K562 (cell line): ENCODE measurements at regions not wholly inside any gene's neighbourhood (a gene's known extent, or its start where the extent isn't known, plus 50 kb on each side); places are given as distances from the start of the nearest gene placed in this dataset.

Source experiments
- BRCA1 ChIP-seq, 2 experiments: fragments of 450-650 bp in 1 of 2; sonication (generic) in 1 of 2; formaldehyde crosslinking in 1 of 2; IDR thresholded peaks; 2 replicates each; pipeline versions ENCODE4 v1.5.0 to v1.6.1; 2017 to 2020; ENCODE audit warnings: mild to moderate bottlenecking in 1 of 2, missing genetic modification reagents in 1 of 2
- EGR1 ChIP-seq: fragments of 450-650 bp; conservative IDR thresholded peaks from 2 replicates; pipeline ENCODE4 v1.6.1; 2017; ENCODE audit warnings: mild to moderate bottlenecking
- EZH2 ChIP-seq: IDR thresholded peaks from 2 replicates; pipeline ENCODE4 v1.6.1; 2012; ENCODE audit warnings: low read depth, mild to moderate bottlenecking, inconsistent platforms, low read length, borderline replicate concordance
- NCOR1 ChIP-seq: fragments of 450-650 bp; IDR thresholded peaks from 2 replicates; pipeline ENCODE4 v1.6.1; 2016; ENCODE audit warnings: mild to moderate bottlenecking, moderate library complexity
- U2AF2 ChIP-seq: fragments of 200-400 bp; formaldehyde crosslinking; optimal IDR thresholded peaks from 2 replicates; pipeline ENCODE3; 2017; ENCODE audit warnings: low read depth, mild to moderate bottlenecking, low read length

DNA sequence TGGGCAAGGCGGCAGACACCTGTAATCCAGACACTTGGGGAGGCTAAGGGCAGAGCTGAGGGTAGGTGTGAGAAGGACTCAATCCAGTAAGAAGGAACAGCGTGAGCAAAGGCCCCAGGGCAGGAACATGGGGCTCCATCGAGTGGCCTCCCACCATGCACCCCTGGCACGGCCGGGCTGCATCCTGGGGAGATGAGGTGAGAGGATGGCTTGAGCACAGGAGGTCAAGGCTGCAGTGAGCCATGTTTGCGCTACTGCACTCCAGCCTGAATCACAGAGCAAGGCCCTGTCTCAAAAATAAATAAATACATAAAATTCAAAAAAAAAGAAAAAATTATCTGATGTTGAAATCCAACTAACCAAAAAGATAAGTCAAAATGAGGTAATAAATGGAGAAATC is 58.5 kb downstream of the ARL6IP4 start:
- TF ChIP-seq EZH2, result no peak
- no peak for TF ChIP-seq EGR1
- no peak for TF ChIP-seq U2AF2
- no peak for TF ChIP-seq NCOR1
- no peak for TF ChIP-seq BRCA1 (IDR thresholded peaks at IDR 0.05)
- no peak for TF ChIP-seq BRCA1 (CRISPR knock-in tag; IDR thresholded peaks at IDR 0.05)
